ENCODE measurements at regions not wholly inside any gene's neighbourhood (a gene's known extent, or its start where the extent isn't known, plus 50 kb on each side); places are given as distances from the start of the nearest gene placed in this dataset.

GRCh38 chr2:62313449-62314227 is 117.7 kb downstream of the B3GNT2 start:
- Histone ChIP-seq H4K20me1 (ENCODE audit: insufficient read depth, low read length, poor library complexity, severe bottlenecking) (no peaks in the 10 kb centered on the region), H3K9me2 (replicated peaks; ENCODE audit: low read depth, low read length) (no peaks in the 10 kb centered on the region), H3K4me2 (ENCODE audit: low read depth, low read length, poor library complexity, severe bottlenecking) (peak overlapping the region; percentile 98), H2AFZ (ENCODE audit: low read length) (peak overlapping the region; percentile 64; the same call in 1 of the 2 replicates), H3K9me3 (ENCODE audit: insufficient read depth, low read depth, low read length) (no peaks in the 10 kb centered on the region), H3F3A (ENCODE audit: low read depth) (peaks cover 9% of the 10 kb centered on the region), H3K9ac (ENCODE audit: low read depth, low read length, poor library complexity, severe bottlenecking) (peak overlapping the region; percentile 73), H3K36me3 (ENCODE audit: insufficient read depth, low read length) (no peaks in the 10 kb centered on the region), H3K4me3 (ENCODE audit: low read length, poor library complexity, severe bottlenecking) (peak overlapping the region; percentile 74), H3K79me2 (ENCODE audit: insufficient read depth, low read length) (peaks cover 14% of the 10 kb centered on the region; the same call in 1 of the 2 replicates), H3K4me1 (ENCODE audit: insufficient read depth, low read length, poor library complexity, severe bottlenecking) (peaks cover 63% of the 10 kb centered on the region), H3K27me3 (ENCODE audit: insufficient read depth, low read length, poor library complexity, severe bottlenecking) (no peaks in the 10 kb centered on the region)
- TF ChIP-seq EZH2phosphoT487 (IDR thresholded peaks at IDR 0.05; ENCODE audit: borderline replicate concordance) (no peak), CTCF (conservative IDR thresholded peaks at IDR 0.05; ENCODE audit: low read length) (no peak)

- no peak for TF ChIP-seq CTCF (conservative IDR thresholded peaks at IDR 0.05; ENCODE audit: low read length)
- no peak for TF ChIP-seq EZH2phosphoT487 (IDR thresholded peaks at IDR 0.05; ENCODE audit: borderline replicate concordance)
- Histone ChIP-seq H3K27me3 (ENCODE audit: insufficient read depth, low read length, poor library complexity, severe bottlenecking) (no peaks in the 10 kb centered on the region), H4K20me1 (ENCODE audit: insufficient read depth, low read length, poor library complexity, severe bottlenecking) (no peaks in the 10 kb centered on the region), H3K9me3 (ENCODE audit: insufficient read depth, low read depth, low read length) (no peaks in the 10 kb centered on the region), H3K9me2 (replicated peaks; ENCODE audit: low read depth, low read length) (no peaks in the 10 kb centered on the region), H2AFZ (ENCODE audit: low read length) (peak overlapping the region; percentile 16; the same call in 1 of the 2 replicates), H3K79me2 (ENCODE audit: insufficient read depth, low read length) (peaks cover 35% of the 10 kb centered on the region; the same call in 1 of the 2 replicates), H3K4me3 (ENCODE audit: low read length, poor library complexity, severe bottlenecking) (peak overlapping the region; percentile 30), H3K4me2 (ENCODE audit: low read depth, low read length, poor library complexity, severe bottlenecking) (peak overlapping the region; percentile 53), H3K9ac (ENCODE audit: low read depth, low read length, poor library complexity, severe bottlenecking) (peak overlapping the region; percentile 60), H3K4me1 (ENCODE audit: insufficient read depth, low read length, poor library complexity, severe bottlenecking) (peaks cover 89% of the 10 kb centered on the region), H3K36me3 (ENCODE audit: insufficient read depth, low read length) (no peaks in the 10 kb centered on the region), H3F3A (ENCODE audit: low read depth) (peaks cover 25% of the 10 kb centered on the region)
Observed at GRCh38 chr2:62309465-62310091, 113.7 kb downstream of the B3GNT2 start.

GRCh38 chr2:62309081-62309464 is 113.2 kb downstream of the B3GNT2 start:
- peaks cover 20% of the 10 kb centered on the region for H3F3A ChIP-seq (ENCODE audit: low read depth)
- no peaks in the 10 kb centered on the region for H3K9me2 ChIP-seq (replicated peaks; ENCODE audit: low read depth, low read length)
- no peaks in the 10 kb centered on the region for H3K36me3 ChIP-seq (ENCODE audit: insufficient read depth, low read length)
- no peaks in the 10 kb centered on the region for H3K27me3 ChIP-seq (ENCODE audit: insufficient read depth, low read length, poor library complexity, severe bottlenecking)
- H3K4me2 ChIP-seq (ENCODE audit: low read depth, low read length, poor library complexity, severe bottlenecking), result peak overlapping the region; percentile 53
- peak overlapping the region; percentile 60 for H3K9ac ChIP-seq (ENCODE audit: low read depth, low read length, poor library complexity, severe bottlenecking)
- no peak for TF ChIP-seq EZH2phosphoT487 (IDR thresholded peaks at IDR 0.05; ENCODE audit: borderline replicate concordance)
- TF ChIP-seq CTCF (conservative IDR thresholded peaks at IDR 0.05; ENCODE audit: low read length), result no peak
- no peak overlapping the region for H2AFZ ChIP-seq (ENCODE audit: low read length)
- no peaks in the 10 kb centered on the region for H3K9me3 ChIP-seq (ENCODE audit: insufficient read depth, low read depth, low read length)
- H3K79me2 ChIP-seq (ENCODE audit: insufficient read depth, low read length), result peaks cover 35% of the 10 kb centered on the region; the same call in 1 of the 2 replicates
- no peaks in the 10 kb centered on the region for H4K20me1 ChIP-seq (ENCODE audit: insufficient read depth, low read length, poor library complexity, severe bottlenecking)
- peaks cover 89% of the 10 kb centered on the region for H3K4me1 ChIP-seq (ENCODE audit: insufficient read depth, low read length, poor library complexity, severe bottlenecking)
- H3K4me3 ChIP-seq (ENCODE audit: low read length, poor library complexity, severe bottlenecking), result peak overlapping the region; percentile 30

Data from Loucy (cell line).